Glomerular visceral epithelial cell (primary cell): ENCODE measurements at regions not wholly inside any gene's neighbourhood (a gene's known extent, or its start where the extent isn't known, plus 50 kb on each side); places are given as distances from the start of the nearest gene placed in this dataset.

Experiments
- DNase-seq: peaks from one replicate; pipeline ENCODE4 v3.0.0-alpha.2; 2016; ENCODE audit errors: extremely low spot score

- no peak for DNase-seq
Measured at GRCh38 chr3:132898141-132898540, 140.1 kb upstream of the TMEM108 start.

GRCh38 chr3:132892956-132893355 is 145.2 kb upstream of the TMEM108 start:
- DNase-seq = no peak

GRCh38 chr3:132881756-132882409 is 156.3 kb upstream of the TMEM108 start:
- no peak for DNase-seq

GRCh38 chr3:132880986-132881385 is 157.2 kb upstream of the TMEM108 start:
- DNase-seq = no peak

GRCh38 chr3:132879656-132880055 is 157.4 kb upstream of the NPHP3 start:
- DNase-seq = no peak

- no peak for DNase-seq
Measured at GRCh38 chr3:132874701-132875100, 152.5 kb upstream of the NPHP3 start.

- DNase-seq = no peak
Measured at GRCh38 chr3:132872711-132873110, 150.5 kb upstream of the NPHP3 start.

GRCh38 chr3:132871956-132872355 is 149.7 kb upstream of the NPHP3 start:
- no peak for DNase-seq

- no peak for DNase-seq
Measured at GRCh38 chr3:132870541-132870940, 148.3 kb upstream of the NPHP3 start.

GRCh38 chr3:132867956-132868355 is 145.7 kb upstream of the NPHP3 start:
- DNase-seq = no peak

- no peak for DNase-seq
Measured at GRCh38 chr3:132867526-132867925, 145.3 kb upstream of the NPHP3 start.

GRCh38 chr3:132857317-132857716 is 135.1 kb upstream of the NPHP3 start:
- DNase-seq = no peak

GRCh38 chr3:132854856-132855535 is 132.8 kb upstream of the NPHP3 start:
- DNase-seq = no peak

GRCh38 chr3:132847849-132848625 is 125.8 kb upstream of the NPHP3 start:
- DNase-seq = no peak

- DNase-seq = no peak
Measured at GRCh38 chr3:132843851-132844553, 121.8 kb upstream of the NPHP3 start.

- no peak for DNase-seq
Measured at GRCh38 chr3:132843349-132843748, 121.1 kb upstream of the NPHP3 start.

- DNase-seq = no peak
Measured at GRCh38 chr3:132841621-132842020, 119.4 kb upstream of the NPHP3 start.

GRCh38 chr3:132840201-132840700 is 118.0 kb upstream of the NPHP3 start:
- DNase-seq = no peak

GRCh38 chr3:132838477-132838876 is 116.3 kb upstream of the NPHP3 start:
- DNase-seq = no peak

GRCh38 chr3:132837615-132838014 is 115.4 kb upstream of the NPHP3 start:
- DNase-seq = no peak

- DNase-seq = no peak
Measured at GRCh38 chr3:132834356-132834755, 112.1 kb upstream of the NPHP3 start.

GRCh38 chr3:132829101-132829500 is 106.9 kb upstream of the NPHP3 start:
- no peak for DNase-seq
